ENCODE measurements at regions not wholly inside any gene's neighbourhood (a gene's known extent, or its start where the extent isn't known, plus 50 kb on each side); places are given as distances from the start of the nearest gene placed in this dataset.

GRCh38 chr12:67797753-67798152, 149.2 kb downstream of the DYRK2 start (continued):
- no peak for TF ChIP-seq GLMP (CRISPR knock-in tag; IDR thresholded peaks at IDR 0.05; ENCODE audit: borderline replicate concordance)
- TF ChIP-seq SRY (CRISPR knock-in tag; IDR thresholded peaks at IDR 0.05): no peak
- TF ChIP-seq ZNF138 (CRISPR knock-in tag; IDR thresholded peaks at IDR 0.05; ENCODE audit: low read depth): no peak
- TF ChIP-seq SMYD3 (CRISPR knock-in tag; IDR thresholded peaks at IDR 0.05): no peak

GRCh38 chr12:67798768-67799167, 150.2 kb downstream of the DYRK2 start:
- ATAC-seq: no peak
- H3K4me1 ChIP-seq (ENCODE audit: insufficient read depth, low read length): no peaks in the 10 kb centered on the region
- no peak overlapping the region for H3K4me3 ChIP-seq (replicated peaks in 1 of 3; ENCODE audit: insufficient read depth in 1 of 3, low read depth in 2 of 3, low read length in 3 of 3)
- in situ Hi-C loops (cut with HindIII; ENCODE audit: extremely low pct_ligation_motif_present, low pct_unique_long_range_greater_than_20kb) (no loop called here), intact Hi-C loops (cut with micrococcal nuclease; ENCODE audit: unreplicated experiment) (no loop called here)
- BruUV-seq (replicated peaks): no TSS peak
- no peak for DNase-seq (ENCODE audit: low spot score)
- no peaks in the 10 kb centered on the region for H3K36me3 ChIP-seq (replicated peaks in 1 of 2; ENCODE audit: control insufficient read depth in 1 of 2, insufficient read depth in 2 of 2, low read length in 2 of 2)
- H4K20me1 ChIP-seq (ENCODE audit: insufficient read depth, low read length): no peaks in the 10 kb centered on the region
- no peak overlapping the region for H3K9ac ChIP-seq (ENCODE audit: insufficient read depth, low read depth, low read length)
- H3K27ac ChIP-seq (ENCODE audit: extremely low read length, insufficient read depth, low read length): no peak overlapping the region
- H3K4me2 ChIP-seq (ENCODE audit: low read depth, low read length): no peak overlapping the region
- WGBS (ENCODE audit: low lambda C conversion rate): 0% methylated on average over 2 of the region's 2 CpGs
- H3K9me3 ChIP-seq (ENCODE audit: low read length): no peaks in the 10 kb centered on the region
- ChIA-PET POLR2A (no interaction called here), CTCF (ENCODE audit: low intra/inter-chr PET ratio, low total read pairs) (no interaction called here)
- no peak overlapping the region for H2AFZ ChIP-seq (ENCODE audit: low read length)
- no peaks in the 10 kb centered on the region for H3K27me3 ChIP-seq (ENCODE audit: control insufficient read depth in 1 of 2, insufficient read depth in 2 of 2, low read length in 2 of 2)
- no peaks in the 10 kb centered on the region for H3K79me2 ChIP-seq (ENCODE audit: insufficient read depth, low read length)
- FAIRE-seq: no peak
- TF ChIP-seq AHDC1 (CRISPR knock-in tag; IDR thresholded peaks at IDR 0.05; ENCODE audit: borderline replicate concordance): no peak
- no peak for TF ChIP-seq ZFY (CRISPR knock-in tag; IDR thresholded peaks at IDR 0.05)
- TF ChIP-seq E2F1 (CRISPR knock-in tag; IDR thresholded peaks at IDR 0.05): no peak
- TF ChIP-seq MEIS2 (CRISPR knock-in tag; IDR thresholded peaks at IDR 0.05): no peak
- TF ChIP-seq HIC2 (CRISPR knock-in tag; IDR thresholded peaks at IDR 0.05; ENCODE audit: low read depth): no peak
- TF ChIP-seq ZNF841 (CRISPR knock-in tag; IDR thresholded peaks at IDR 0.05; ENCODE audit: borderline replicate concordance): no peak
- no peak for TF ChIP-seq HDAC2 (CRISPR knock-in tag; IDR thresholded peaks at IDR 0.05)
- no peak for TF ChIP-seq TOPORS (CRISPR knock-in tag; IDR thresholded peaks at IDR 0.05)
- TF ChIP-seq MYPOP (CRISPR knock-in tag; IDR thresholded peaks at IDR 0.05): no peak
- TF ChIP-seq TBL1XR1 (IDR thresholded peaks at IDR 0.05; ENCODE audit: borderline replicate concordance, low read length, partially characterized antibody): no peak
